ENCODE measurements at regions not wholly inside any gene's neighbourhood (a gene's known extent, or its start where the extent isn't known, plus 50 kb on each side); places are given as distances from the start of the nearest gene placed in this dataset.

GRCh38 chr10:4061441-4061951, 276.5 kb upstream of the KLF6 start:
- DNase-seq (ENCODE audit: low spot score), result peak; percentile 95
- Histone ChIP-seq H3K9me3 (no peaks in the 10 kb centered on the region), H3K4me1 (peaks cover 0 to 18% of the 10 kb centered on the region in 2 donors), H3K36me3 (no peaks in the 10 kb centered on the region), H3K27ac (peak overlapping the region in 1 of 2 donors; percentile 36), H3K4me3 (no peak overlapping the region), H3K27me3 (no peaks in the 10 kb centered on the region)
- TF ChIP-seq CTCF (IDR thresholded peaks at IDR 0.05), result no peak

GRCh38 chr10:4059471-4060138, 274.6 kb upstream of the KLF6 start:
- Histone ChIP-seq H3K27ac (no peak overlapping the region), H3K4me3 (no peak overlapping the region), H3K4me1 (peaks cover 0 to 18% of the 10 kb centered on the region in 2 donors), H3K9me3 (no peaks in the 10 kb centered on the region), H3K36me3 (no peaks in the 10 kb centered on the region), H3K27me3 (no peaks in the 10 kb centered on the region)
- no peak for DNase-seq (ENCODE audit: low spot score)
- TF ChIP-seq CTCF (IDR thresholded peaks at IDR 0.05), result no peak

GRCh38 chr10:4058514-4059029, 273.6 kb upstream of the KLF6 start:
- H3K4me3 ChIP-seq, result no peak overlapping the region
- H3K27ac ChIP-seq, result no peak overlapping the region
- H3K9me3 ChIP-seq, result no peaks in the 10 kb centered on the region
- H3K36me3 ChIP-seq, result no peaks in the 10 kb centered on the region
- DNase-seq (ENCODE audit: low spot score), result no peak
- peaks cover 0 to 18% of the 10 kb centered on the region in 2 donors for H3K4me1 ChIP-seq
- H3K27me3 ChIP-seq, result no peaks in the 10 kb centered on the region
- TF ChIP-seq CTCF (IDR thresholded peaks at IDR 0.05), result no peak

- no peaks in the 10 kb centered on the region for H3K36me3 ChIP-seq
- no peaks in the 10 kb centered on the region for H3K9me3 ChIP-seq
- H3K4me3 ChIP-seq, result no peak overlapping the region
- TF ChIP-seq CTCF (IDR thresholded peaks at IDR 0.05), result no peak
- H3K27me3 ChIP-seq, result no peaks in the 10 kb centered on the region
- H3K27ac ChIP-seq, result no peak overlapping the region
- no peak for DNase-seq (ENCODE audit: low spot score)
- H3K4me1 ChIP-seq, result peaks cover 0 to 18% of the 10 kb centered on the region in 2 donors
These were observed 272.9 kb upstream of the KLF6 start for GRCh38 chr10:4057725-4058513.

GRCh38 chr10:4057021-4057420, 272.0 kb upstream of the KLF6 start:
- peaks cover 0 to 14% of the 10 kb centered on the region in 2 donors for H3K4me1 ChIP-seq
- no peak overlapping the region for H3K4me3 ChIP-seq
- no peak overlapping the region for H3K27ac ChIP-seq
- H3K27me3 ChIP-seq, result no peaks in the 10 kb centered on the region
- no peaks in the 10 kb centered on the region for H3K36me3 ChIP-seq
- no peak for TF ChIP-seq CTCF (IDR thresholded peaks at IDR 0.05)
- H3K9me3 ChIP-seq, result no peaks in the 10 kb centered on the region
- DNase-seq (ENCODE audit: low spot score), result no peak

All from right atrium auricular region (tissue), 2 donors.